Astrocyte (in vitro differentiated cells and primary cell): ENCODE measurements at regions not wholly inside any gene's neighbourhood (a gene's known extent, or its start where the extent isn't known, plus 50 kb on each side); places are given as distances from the start of the nearest gene placed in this dataset.
"Not testable (repeated sequence)": the region's sequence is repeated elsewhere in the genome, so short reads cannot be mapped to it uniquely, and the experiment has no call there.

ENCODE experiments used
- DNase-seq: peaks from one replicate; pipeline ENCODE4 v3.0.0-alpha.2; 2010; ENCODE audit warnings: low read depth
- FAIRE-seq: peaks from 2 replicates; lab custom pipeline; 2011; peaks lifted over from hg19 to GRCh38; lab: Jason Lieb, UNC
- H2AFZ ChIP-seq: 2 replicates; pipeline ENCODE4 v1.6.0; 2012; ENCODE audit warnings: low read depth, low read length, inconsistent platforms
- H3K27ac ChIP-seq: 2 replicates; pipeline ENCODE4 v1.5.1; 2011; ENCODE audit warnings: low read depth, low read length, inconsistent platforms
- H3K27me3 ChIP-seq: 2 replicates; pipeline ENCODE4 v1.6.0; 2011; ENCODE audit warnings: low read length, inconsistent platforms; ENCODE audit not compliant: insufficient read depth
- H3K36me3 ChIP-seq: 2 replicates; pipeline ENCODE4 v1.5.1; 2011; ENCODE audit warnings: low read length, inconsistent platforms; ENCODE audit not compliant: insufficient read depth
- H3K4me1 ChIP-seq: 2 replicates; pipeline ENCODE4 v1.5.1; 2011; ENCODE audit warnings: low read length, inconsistent platforms; ENCODE audit not compliant: insufficient read depth
- H3K4me2 ChIP-seq: 2 replicates; pipeline ENCODE4 v1.6.0; 2012; ENCODE audit warnings: low read length, inconsistent platforms
- H3K4me3 ChIP-seq: 2 replicates; pipeline ENCODE4 v1.5.1; 2011; ENCODE audit warnings: low read depth, mild to moderate bottlenecking, low read length, inconsistent platforms; ENCODE audit not compliant: insufficient read depth
- H3K79me2 ChIP-seq: 2 replicates; pipeline ENCODE4 v1.6.0; 2012; ENCODE audit warnings: mild to moderate bottlenecking, low read length, inconsistent platforms; ENCODE audit not compliant: insufficient read depth
- H3K9ac ChIP-seq: 2 replicates; pipeline ENCODE4 v1.6.0; 2012; ENCODE audit warnings: mild to moderate bottlenecking, low read length, inconsistent platforms
- H3K9me3 ChIP-seq: 2 replicates; pipeline ENCODE4 v1.5.1; 2012; ENCODE audit warnings: low read depth, mild to moderate bottlenecking, low read length, inconsistent platforms; ENCODE audit not compliant: insufficient read depth
- H4K20me1 ChIP-seq: 2 replicates; pipeline ENCODE4 v1.6.0; 2012; ENCODE audit warnings: low read length, inconsistent platforms; ENCODE audit not compliant: insufficient read depth
- H3K27ac Mint-ChIP-seq: one replicate; pipeline ENCODE4 v1.8.0; 2021; ENCODE audit warnings: mild to moderate bottlenecking, mixed read lengths; ENCODE audit not compliant: unreplicated experiment
- H3K27me3 Mint-ChIP-seq: one replicate; pipeline ENCODE4 v1.8.0; 2021; ENCODE audit warnings: low read depth, mixed read lengths; ENCODE audit not compliant: unreplicated experiment
- H3K36me3 Mint-ChIP-seq: one replicate; pipeline ENCODE4 v1.8.0; 2021; ENCODE audit warnings: low read depth, mixed read lengths; ENCODE audit not compliant: unreplicated experiment
- H3K4me1 Mint-ChIP-seq: one replicate; pipeline ENCODE4 v1.8.0; 2021; ENCODE audit warnings: low read depth, mixed read lengths; ENCODE audit not compliant: unreplicated experiment
- H3K4me3 Mint-ChIP-seq: one replicate; pipeline ENCODE4 v1.8.0; 2021; ENCODE audit warnings: mild to moderate bottlenecking, moderate library complexity, mixed read lengths; ENCODE audit not compliant: unreplicated experiment
- H3K9me3 Mint-ChIP-seq: one replicate; pipeline ENCODE4 v1.8.0; 2021; ENCODE audit warnings: mild to moderate bottlenecking, mixed read lengths; ENCODE audit not compliant: unreplicated experiment
- CTCF ChIP-seq: IDR thresholded peaks from 2 replicates; pipeline ENCODE4 v1.5.1; 2011; ENCODE audit warnings: low read depth, mild to moderate bottlenecking, inconsistent platforms, low read length, moderate library complexity; ENCODE audit not compliant: insufficient read depth
- EZH2 ChIP-seq: IDR thresholded peaks from 2 replicates; pipeline ENCODE4 v1.6.1; 2012; ENCODE audit warnings: mild to moderate bottlenecking, low read length, inconsistent platforms; ENCODE audit not compliant: insufficient read depth

GRCh38 chr2:40028792-40029488, 249.9 kb upstream of the THUMPD2 start:
- no peak overlapping the region for H3K9ac ChIP-seq
- TF ChIP-seq CTCF (no peak), EZH2 (no peak)

GRCh38 chr2:40027968-40028367, 248.9 kb upstream of the THUMPD2 start:
- Histone ChIP-seq H3K9me3 (no peaks in the 10 kb centered on the region), H4K20me1 (no peaks in the 10 kb centered on the region), H2AFZ (no peak overlapping the region), H3K27me3 (no peaks in the 10 kb centered on the region), H3K4me1 (peaks cover 8% of the 10 kb centered on the region), H3K27ac (no peak overlapping the region), H3K4me2 (no peak overlapping the region), H3K9ac (no peak overlapping the region), H3K4me3 (no peak overlapping the region), H3K79me2 (no peaks in the 10 kb centered on the region), H3K36me3 (no peaks in the 10 kb centered on the region)
- FAIRE-seq = peak; percentile 82
- Mint-ChIP-seq H3K4me1 (peaks cover 6% of the 10 kb centered on the region), H3K4me3 (no peak overlapping the region), H3K36me3 (peaks cover 2% of the 10 kb centered on the region), H3K9me3 (peaks cover 12% of the 10 kb centered on the region), H3K27ac (no peak overlapping the region), H3K27me3 (no peaks in the 10 kb centered on the region)
- peak; percentile 48 for DNase-seq
- no peak for TF ChIP-seq EZH2
- TF ChIP-seq CTCF = no peak

More at GRCh38 chr2:40028792-40029488, 249.9 kb upstream of the THUMPD2 start:
- Mint-ChIP-seq H3K9me3 (peaks cover 11% of the 10 kb centered on the region), H3K4me3 (no peak overlapping the region), H3K4me1 (peaks cover 15% of the 10 kb centered on the region), H3K27me3 (no peaks in the 10 kb centered on the region), H3K36me3 (peaks cover under 1% of the 10 kb centered on the region), H3K27ac (no peak overlapping the region)
- Histone ChIP-seq H3K27me3 (no peaks in the 10 kb centered on the region), H3K79me2 (no peaks in the 10 kb centered on the region), H3K9me3 (no peaks in the 10 kb centered on the region), H4K20me1 (no peaks in the 10 kb centered on the region), H2AFZ (no peak overlapping the region), H3K4me2 (no peak overlapping the region), H3K27ac (no peak overlapping the region), H3K4me3 (no peak overlapping the region), H3K36me3 (no peaks in the 10 kb centered on the region), H3K4me1 (peaks cover 18% of the 10 kb centered on the region)
- DNase-seq (no peak), FAIRE-seq (no peak)

- not testable (repeated sequence) for H3K27ac Mint-ChIP-seq, DNase-seq, H3K4me3 ChIP-seq, H2AFZ ChIP-seq, FAIRE-seq, H3K4me3 Mint-ChIP-seq, H3K27me3 Mint-ChIP-seq, H3K36me3 ChIP-seq, H3K36me3 Mint-ChIP-seq, H3K9ac ChIP-seq, H3K79me2 ChIP-seq, H3K4me1 ChIP-seq, H3K27ac ChIP-seq, H3K4me2 ChIP-seq, H3K27me3 ChIP-seq, H3K4me1 Mint-ChIP-seq, H3K9me3 ChIP-seq, H4K20me1 ChIP-seq
- H3K9me3 Mint-ChIP-seq = peaks cover 24% of the 10 kb centered on the region
These were observed 246.2 kb upstream of the THUMPD2 start for GRCh38 chr2:40025276-40025675.
